ENCODE measurements at regions not wholly inside any gene's neighbourhood (a gene's known extent, or its start where the extent isn't known, plus 50 kb on each side); places are given as distances from the start of the nearest gene placed in this dataset.

- no peak for TF ChIP-seq SIN3A (IDR thresholded peaks at IDR 0.05; ENCODE audit: borderline replicate concordance, insufficient read depth, low read length)
- TF ChIP-seq TAF1 (IDR thresholded peaks at IDR 0.05; ENCODE audit: borderline replicate concordance, insufficient read depth, low read length) = no peak
- no peak for TF ChIP-seq POLR2AphosphoS5 (IDR thresholded peaks at IDR 0.05; ENCODE audit: low read depth, low read length)
- TF ChIP-seq REST (IDR thresholded peaks at IDR 0.05; ENCODE audit: insufficient read depth in 1 of 2, low read depth in 2 of 2, low read length in 2 of 2) = no peak
- TF ChIP-seq FOXP2 (optimal IDR thresholded peaks at IDR 0.05; ENCODE audit: borderline replicate concordance, extremely low read depth, extremely low read length, insufficient read depth) = no peak
Measured at GRCh38 chr14:86858031-86858430, 1135.0 kb downstream of the GALC start.

All from PFSK-1 (cell line).